HL-60 (cell line): ENCODE measurements at regions not wholly inside any gene's neighbourhood (a gene's known extent, or its start where the extent isn't known, plus 50 kb on each side); places are given as distances from the start of the nearest gene placed in this dataset.

Experiments used
- DNase-seq, 2 experiments: peaks; one replicate each; pipeline ENCODE4 v3.0.0-alpha.2; 2010 to 2020; ENCODE audit warnings: low read depth in 1 of 2, low spot score in 1 of 2
- H3K27ac ChIP-seq: fragments of 250-450 bp; sonication (Bioruptor Pico); replicated peaks from 2 replicates; pipeline ENCODE4 v1.5.1; 2020; ENCODE audit warnings: mild to moderate bottlenecking, moderate library complexity
- H3K27me3 ChIP-seq: fragments of 250-450 bp; sonication (Bioruptor Pico); 2 replicates; pipeline ENCODE4 v1.5.1; 2021; ENCODE audit warnings: mild to moderate bottlenecking, moderate library complexity; ENCODE audit not compliant: insufficient read depth, poor library complexity, severe bottlenecking
- H3K4me3 ChIP-seq: replicated peaks from 2 replicates; pipeline ENCODE4 v1.5.1; 2011; ENCODE audit warnings: mild to moderate bottlenecking, control low read depth, low read length; ENCODE audit not compliant: insufficient read depth
- CTCF ChIP-seq: IDR thresholded peaks from one replicate; pipeline ENCODE4 v1.5.1; 2011; ENCODE audit warnings: low read length, control low read depth, inconsistent platforms; ENCODE audit not compliant: insufficient read depth
- GABPA ChIP-seq: IDR thresholded peaks from 2 replicates; pipeline ENCODE4 v1.6.1; 2012; ENCODE audit warnings: low read depth
- POLR2AphosphoS5 ChIP-seq: IDR thresholded peaks from 2 replicates; pipeline ENCODE4 v1.6.1; 2012; ENCODE audit warnings: low read depth
- REST ChIP-seq: IDR thresholded peaks from 2 replicates; pipeline ENCODE4 v1.6.1; 2012; ENCODE audit warnings: low read depth; ENCODE audit not compliant: insufficient replicate concordance
- SPI1 ChIP-seq: IDR thresholded peaks from 2 replicates; pipeline ENCODE4 v1.6.1; 2012; ENCODE audit warnings: low read depth, mild to moderate bottlenecking, borderline replicate concordance

GRCh38 chr2:61590214-61590613 lies 52.1 kb upstream of the XPO1 start:
- Histone ChIP-seq H3K27me3 (no peaks in the 10 kb centered on the region), H3K4me3 (no peak overlapping the region), H3K27ac (no peak overlapping the region)
- no peak for DNase-seq
- TF ChIP-seq REST (no peak), GABPA (no peak)

- Histone ChIP-seq H3K27ac (no peak overlapping the region), H3K4me3 (no peak overlapping the region), H3K27me3 (no peaks in the 10 kb centered on the region)
- TF ChIP-seq POLR2AphosphoS5 (no peak), GABPA (no peak), CTCF (no peak), REST (no peak), SPI1 (no peak)
- DNase-seq, result no peak
Measured at GRCh38 chr2:61588566-61588965, 50.4 kb upstream of the XPO1 start.
